SH-SY5Y (cell line): ENCODE measurements at regions not wholly inside any gene's neighbourhood (a gene's known extent, or its start where the extent isn't known, plus 50 kb on each side); places are given as distances from the start of the nearest gene placed in this dataset.

Experiments
- GATA2 ChIP-seq: IDR thresholded peaks from 2 replicates; pipeline ENCODE4 v1.6.1; 2011; ENCODE audit warnings: mild to moderate bottlenecking, low read depth, low read length
- GATA3 ChIP-seq: IDR thresholded peaks from 2 replicates; pipeline ENCODE4 v1.6.1; 2011; ENCODE audit warnings: low read depth, mild to moderate bottlenecking, low read length, moderate library complexity

- TF ChIP-seq GATA2 (no peak), GATA3 (no peak)
Observed at GRCh38 chr2:143918465-143918989, 601.4 kb downstream of the ZEB2 start.
